DOHH2 (cell line): ENCODE measurements at regions not wholly inside any gene's neighbourhood (a gene's known extent, or its start where the extent isn't known, plus 50 kb on each side); places are given as distances from the start of the nearest gene placed in this dataset.

Experiments used
- H3F3A ChIP-seq: fragments of 200-600 bp; sonication (generic), shearing (Covaris generic); 2 replicates; pipeline ENCODE4 v1.6.0; 2016; ENCODE audit warnings: antibody characterized with exemption, mild to moderate bottlenecking; ENCODE audit not compliant: control insufficient read depth, insufficient read depth
- H3K27ac ChIP-seq: fragments of 200-600 bp; sonication (generic); 2 replicates; pipeline ENCODE4 v1.5.1; 2014; ENCODE audit warnings: low read depth, mild to moderate bottlenecking, low read length, moderate library complexity
- H3K27me3 ChIP-seq: fragments of 200-600 bp; sonication (generic); 2 replicates; pipeline ENCODE4 v1.6.1; 2014; ENCODE audit warnings: mild to moderate bottlenecking, low read length, mixed read lengths; ENCODE audit not compliant: control insufficient read depth
- H3K36me3 ChIP-seq: fragments of 200-600 bp; sonication (generic); 2 replicates; pipeline ENCODE4 v1.6.1; 2014; ENCODE audit warnings: mild to moderate bottlenecking, low read length, moderate library complexity, mixed read lengths; ENCODE audit not compliant: control insufficient read depth
- H3K4me1 ChIP-seq: fragments of 200-600 bp; sonication (generic); 2 replicates; pipeline ENCODE4 v1.6.1; 2014; ENCODE audit warnings: mild to moderate bottlenecking, low read length, mixed read lengths; ENCODE audit not compliant: control insufficient read depth
- H3K4me2 ChIP-seq: fragments of 200-600 bp; sonication (generic); 2 replicates; pipeline ENCODE4 v1.6.0; 2014; ENCODE audit warnings: mild to moderate bottlenecking, low read length, moderate library complexity
- H3K4me3 ChIP-seq: fragments of 200-600 bp; sonication (generic); 2 replicates; pipeline ENCODE4 v1.5.1; 2014; ENCODE audit warnings: mild to moderate bottlenecking, low read length, mixed read lengths
- H3K79me2 ChIP-seq: fragments of 200-600 bp; sonication (generic); 2 replicates; pipeline ENCODE4 v1.6.1; 2014; ENCODE audit warnings: mild to moderate bottlenecking, low read length, mixed read lengths; ENCODE audit not compliant: control insufficient read depth
- H3K9me2 ChIP-seq: fragments of 200-600 bp; sonication (generic); replicated peaks from 2 replicates; pipeline ENCODE4 v1.6.1; 2014; ENCODE audit warnings: mild to moderate bottlenecking, low read length, mixed read lengths; ENCODE audit not compliant: control insufficient read depth
- H3K9me3 ChIP-seq: fragments of 200-600 bp; sonication (generic); 2 replicates; pipeline ENCODE4 v1.6.1; 2014; ENCODE audit warnings: antibody characterized with exemption, low read length, mixed read lengths; ENCODE audit not compliant: control insufficient read depth, insufficient read depth
- H4K20me1 ChIP-seq: fragments of 200-600 bp; sonication (generic); 2 replicates; pipeline ENCODE4 v1.6.0; 2014; ENCODE audit warnings: low read depth, mild to moderate bottlenecking, antibody characterized with exemption, low read length, moderate library complexity; ENCODE audit not compliant: control insufficient read depth, insufficient read depth
- EZH2phosphoT487 ChIP-seq: fragments of 200-600 bp; sonication (generic); IDR thresholded peaks from 2 replicates; pipeline ENCODE4 v1.6.1; 2017; ENCODE audit warnings: borderline replicate concordance, mild to moderate bottlenecking, antibody characterized with exemption, low read length, moderate library complexity, mixed read lengths
- TF ChIP-seq, protein P1 (sequence below): fragments of 200-600 bp; sonication (generic); IDR thresholded peaks from one replicate; pipeline ENCODE4 v1.5.1; 2014; ENCODE audit warnings: antibody characterized with exemption, mild to moderate bottlenecking, low read depth, low read length; ENCODE audit not compliant: poor library complexity, severe bottlenecking

DNA sequence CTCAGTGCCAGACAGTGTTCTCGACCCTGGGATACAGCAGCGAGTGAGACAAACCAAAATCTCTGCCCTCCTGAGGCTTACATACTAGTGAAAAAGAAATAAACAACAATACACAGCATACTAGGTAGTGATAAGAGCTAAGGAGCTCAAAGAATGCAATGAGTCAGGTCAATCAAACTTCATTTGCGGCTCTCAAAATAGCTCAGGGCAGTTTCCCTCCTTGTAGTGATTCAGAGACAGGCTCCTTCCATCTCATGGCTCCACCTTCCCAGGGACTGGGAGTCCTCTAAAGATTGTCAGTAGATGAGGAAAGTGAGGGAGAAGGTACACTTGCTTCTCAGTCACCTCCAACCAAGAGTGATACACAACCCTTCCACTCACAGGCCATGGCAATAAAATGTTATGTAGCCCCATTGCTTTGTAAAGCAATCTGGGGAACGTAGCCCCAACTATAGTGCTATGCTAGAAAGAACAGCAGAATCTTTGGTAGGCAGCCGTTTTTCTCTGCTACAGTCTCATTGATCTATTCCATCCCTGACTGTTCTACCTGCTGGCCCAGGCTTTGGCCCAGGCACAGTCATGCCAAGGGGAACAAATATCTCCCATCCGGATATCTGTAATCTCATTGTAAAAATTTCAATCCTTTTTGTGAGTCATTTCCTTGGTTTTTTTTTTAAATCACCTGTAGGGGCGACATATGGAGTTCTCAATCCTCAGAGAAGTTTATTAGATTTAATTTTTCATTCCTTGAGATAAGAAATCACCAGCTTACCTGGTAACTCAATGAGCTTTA, 183.1 kb upstream of the S100G start:
- no peaks in the 10 kb centered on the region for H3K4me1 ChIP-seq

DNA sequence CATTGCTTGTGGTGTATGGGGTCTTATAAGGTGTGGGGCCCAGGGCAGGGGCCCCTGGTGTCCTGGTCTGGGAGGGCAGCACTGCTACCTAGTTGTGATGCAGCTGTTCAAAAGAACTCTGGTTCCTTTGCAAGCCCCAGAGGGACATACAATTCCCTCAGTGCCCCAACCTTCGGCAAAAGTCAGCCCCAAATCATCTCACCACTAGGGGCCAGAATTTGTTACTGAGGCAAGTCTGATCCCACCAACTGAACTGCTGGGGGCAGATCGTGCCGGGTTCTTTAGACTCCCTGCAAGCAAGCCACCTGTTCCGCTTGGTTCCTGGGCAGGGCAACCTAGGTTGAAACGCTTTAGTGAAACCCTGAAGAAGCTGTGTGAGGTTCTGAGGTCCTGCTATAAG, 180.1 kb upstream of the S100G start:
- H4K20me1 ChIP-seq = no peaks in the 10 kb centered on the region
- no peaks in the 10 kb centered on the region; the same call in 1 of the 2 replicates for H3K27me3 ChIP-seq
- H3K9me2 ChIP-seq = no peaks in the 10 kb centered on the region
- TF ChIP-seq, protein P1, sequence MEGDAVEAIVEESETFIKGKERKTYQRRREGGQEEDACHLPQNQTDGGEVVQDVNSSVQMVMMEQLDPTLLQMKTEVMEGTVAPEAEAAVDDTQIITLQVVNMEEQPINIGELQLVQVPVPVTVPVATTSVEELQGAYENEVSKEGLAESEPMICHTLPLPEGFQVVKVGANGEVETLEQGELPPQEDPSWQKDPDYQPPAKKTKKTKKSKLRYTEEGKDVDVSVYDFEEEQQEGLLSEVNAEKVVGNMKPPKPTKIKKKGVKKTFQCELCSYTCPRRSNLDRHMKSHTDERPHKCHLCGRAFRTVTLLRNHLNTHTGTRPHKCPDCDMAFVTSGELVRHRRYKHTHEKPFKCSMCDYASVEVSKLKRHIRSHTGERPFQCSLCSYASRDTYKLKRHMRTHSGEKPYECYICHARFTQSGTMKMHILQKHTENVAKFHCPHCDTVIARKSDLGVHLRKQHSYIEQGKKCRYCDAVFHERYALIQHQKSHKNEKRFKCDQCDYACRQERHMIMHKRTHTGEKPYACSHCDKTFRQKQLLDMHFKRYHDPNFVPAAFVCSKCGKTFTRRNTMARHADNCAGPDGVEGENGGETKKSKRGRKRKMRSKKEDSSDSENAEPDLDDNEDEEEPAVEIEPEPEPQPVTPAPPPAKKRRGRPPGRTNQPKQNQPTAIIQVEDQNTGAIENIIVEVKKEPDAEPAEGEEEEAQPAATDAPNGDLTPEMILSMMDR = no peak
- no peak for TF ChIP-seq EZH2phosphoT487
- H3K9me3 ChIP-seq = no peaks in the 10 kb centered on the region
- H3K4me2 ChIP-seq = no peak overlapping the region
- no peaks in the 10 kb centered on the region for H3K79me2 ChIP-seq
- H3K36me3 ChIP-seq = no peaks in the 10 kb centered on the region
- H3K27ac ChIP-seq = no peak overlapping the region
- H3K4me1 ChIP-seq = no peaks in the 10 kb centered on the region
- H3K4me3 ChIP-seq = no peak overlapping the region
- no peaks in the 10 kb centered on the region for H3F3A ChIP-seq

More for the DNA sequence above, 183.1 kb upstream of the S100G start:
- no peak for TF ChIP-seq EZH2phosphoT487
- TF ChIP-seq, protein P1 = no peak
- Histone ChIP-seq H3K4me3 (no peak overlapping the region), H3K79me2 (no peaks in the 10 kb centered on the region), H3K27ac (no peak overlapping the region), H3K4me2 (no peak overlapping the region), H3K36me3 (no peaks in the 10 kb centered on the region), H3K9me3 (no peaks in the 10 kb centered on the region), H4K20me1 (no peaks in the 10 kb centered on the region), H3K9me2 (no peaks in the 10 kb centered on the region), H3F3A (no peaks in the 10 kb centered on the region), H3K27me3 (no peaks in the 10 kb centered on the region; the same call in 1 of the 2 replicates)

DNA sequence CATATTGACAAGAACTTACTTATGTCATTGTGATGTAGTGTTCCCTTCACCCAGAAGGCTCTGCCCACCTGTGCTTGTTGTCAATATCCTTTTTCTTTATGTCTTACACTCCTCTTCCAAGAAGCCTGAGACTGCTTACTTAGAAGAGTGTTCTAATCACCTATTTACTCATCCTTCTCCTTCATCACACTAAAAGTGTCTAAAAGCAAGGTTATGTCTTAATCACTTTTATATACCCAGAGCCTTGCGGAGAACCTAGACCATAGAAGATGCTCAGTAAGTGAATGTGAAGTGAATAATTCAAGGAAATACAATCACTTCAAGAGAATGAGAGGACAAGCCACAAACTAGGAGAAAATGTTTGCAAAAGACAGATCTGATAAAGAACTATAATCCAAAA, 177.6 kb upstream of the S100G start:
- Histone ChIP-seq H3K27ac (no peak overlapping the region), H3K4me3 (no peak overlapping the region), H3K4me2 (no peak overlapping the region), H3F3A (no peaks in the 10 kb centered on the region), H4K20me1 (no peaks in the 10 kb centered on the region), H3K36me3 (no peaks in the 10 kb centered on the region), H3K9me3 (no peaks in the 10 kb centered on the region), H3K79me2 (no peaks in the 10 kb centered on the region), H3K27me3 (no peaks in the 10 kb centered on the region), H3K9me2 (no peaks in the 10 kb centered on the region), H3K4me1 (no peaks in the 10 kb centered on the region)
- no peak for TF ChIP-seq EZH2phosphoT487
- TF ChIP-seq, protein P1 = no peak
